ENCODE measurements at regions not wholly inside any gene's neighbourhood (a gene's known extent, or its start where the extent isn't known, plus 50 kb on each side); places are given as distances from the start of the nearest gene placed in this dataset.

DNA sequence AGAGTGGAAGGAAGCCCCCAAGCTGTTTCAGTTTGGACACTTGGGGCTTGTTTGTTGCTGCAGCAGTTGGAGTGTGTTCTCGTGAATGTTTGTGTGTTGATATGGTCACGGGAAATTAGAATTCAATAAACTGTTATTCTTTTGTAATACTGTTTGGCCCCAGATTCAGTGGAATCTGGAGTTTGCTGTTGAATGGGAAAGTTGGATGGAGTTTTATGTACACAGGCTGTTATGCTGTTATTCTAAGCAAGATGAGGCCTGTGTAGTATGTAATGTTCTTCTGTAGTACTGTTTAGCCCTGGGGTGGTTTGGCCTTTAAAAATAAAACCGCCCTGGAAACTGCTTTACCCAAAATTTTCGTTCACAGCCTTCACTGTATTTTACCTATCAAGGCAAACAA, 810.4 kb upstream of the HS6ST1 start:
- Histone ChIP-seq H3K4me3 (ENCODE audit: low read depth, low read length) (no peak overlapping the region), H3K27ac (no peak overlapping the region), H3K4me2 (ENCODE audit: low read length) (no peak overlapping the region), H3K27me3 (ENCODE audit: control insufficient read depth, insufficient read depth, low read length) (no peaks in the 10 kb centered on the region), H3K9me3 (ENCODE audit: control insufficient read depth, low read length) (no peaks in the 10 kb centered on the region), H3K79me2 (no peaks in the 10 kb centered on the region), H3K4me1 (peaks cover 3% of the 10 kb centered on the region), H3K36me3 (ENCODE audit: control insufficient read depth, insufficient read depth, low read length) (no peaks in the 10 kb centered on the region), H3K9ac (no peak overlapping the region), H2AFZ (no peak overlapping the region)
- TF ChIP-seq, protein P1, sequence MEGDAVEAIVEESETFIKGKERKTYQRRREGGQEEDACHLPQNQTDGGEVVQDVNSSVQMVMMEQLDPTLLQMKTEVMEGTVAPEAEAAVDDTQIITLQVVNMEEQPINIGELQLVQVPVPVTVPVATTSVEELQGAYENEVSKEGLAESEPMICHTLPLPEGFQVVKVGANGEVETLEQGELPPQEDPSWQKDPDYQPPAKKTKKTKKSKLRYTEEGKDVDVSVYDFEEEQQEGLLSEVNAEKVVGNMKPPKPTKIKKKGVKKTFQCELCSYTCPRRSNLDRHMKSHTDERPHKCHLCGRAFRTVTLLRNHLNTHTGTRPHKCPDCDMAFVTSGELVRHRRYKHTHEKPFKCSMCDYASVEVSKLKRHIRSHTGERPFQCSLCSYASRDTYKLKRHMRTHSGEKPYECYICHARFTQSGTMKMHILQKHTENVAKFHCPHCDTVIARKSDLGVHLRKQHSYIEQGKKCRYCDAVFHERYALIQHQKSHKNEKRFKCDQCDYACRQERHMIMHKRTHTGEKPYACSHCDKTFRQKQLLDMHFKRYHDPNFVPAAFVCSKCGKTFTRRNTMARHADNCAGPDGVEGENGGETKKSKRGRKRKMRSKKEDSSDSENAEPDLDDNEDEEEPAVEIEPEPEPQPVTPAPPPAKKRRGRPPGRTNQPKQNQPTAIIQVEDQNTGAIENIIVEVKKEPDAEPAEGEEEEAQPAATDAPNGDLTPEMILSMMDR (IDR thresholded peaks at IDR 0.05): no peak

DNA sequence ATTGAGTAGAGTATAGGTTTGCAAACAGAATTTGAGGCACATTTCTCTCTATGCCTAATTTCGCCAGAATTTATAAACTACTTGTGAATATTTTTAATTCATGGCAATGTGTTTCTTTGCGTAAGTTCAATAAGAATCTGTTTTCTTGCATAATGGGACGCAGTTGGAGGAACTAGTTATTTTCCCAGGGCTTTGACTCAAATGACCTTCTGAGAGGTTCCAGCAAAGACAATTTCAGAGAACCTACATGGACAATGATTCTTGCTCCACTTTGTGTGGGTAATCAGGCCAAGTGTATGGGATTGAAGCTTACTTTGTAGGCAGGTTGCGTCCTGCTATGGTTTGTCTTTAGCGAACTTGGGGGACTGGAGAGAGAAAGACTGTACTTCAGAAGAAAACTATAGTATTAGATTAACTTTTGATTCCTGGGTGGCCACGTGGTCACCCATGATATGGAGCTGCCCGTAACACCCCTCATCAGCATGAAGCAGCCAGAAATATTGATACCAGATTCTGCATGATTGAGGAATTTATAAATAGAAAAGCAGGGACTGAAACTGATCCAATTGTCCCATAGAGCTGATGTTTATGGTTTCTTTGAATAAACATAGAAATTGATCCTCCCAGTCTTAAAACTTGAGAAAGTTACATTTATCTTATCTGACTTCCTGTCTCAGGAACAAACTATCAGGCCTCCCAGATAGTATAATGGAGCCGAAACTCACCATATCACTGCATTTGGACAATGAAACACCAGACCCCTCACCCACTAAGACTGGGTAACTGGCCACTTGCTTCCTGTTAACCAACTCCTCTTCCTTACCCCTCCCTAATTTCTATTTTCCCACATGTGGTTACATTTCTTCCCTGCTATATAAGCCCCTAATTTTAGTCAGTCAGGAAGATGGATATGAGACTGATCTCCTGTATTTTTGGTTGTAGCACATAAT, 815.3 kb upstream of the HS6ST1 start:
- Histone ChIP-seq H3K9ac (no peak overlapping the region), H3K36me3 (ENCODE audit: control insufficient read depth, insufficient read depth, low read length) (no peaks in the 10 kb centered on the region), H3K9me3 (ENCODE audit: control insufficient read depth, low read length) (no peaks in the 10 kb centered on the region), H2AFZ (no peak overlapping the region), H3K79me2 (no peaks in the 10 kb centered on the region), H3K4me3 (ENCODE audit: low read depth, low read length) (no peak overlapping the region), H3K4me2 (ENCODE audit: low read length) (no peak overlapping the region), H3K27ac (no peak overlapping the region), H3K4me1 (peaks cover 8% of the 10 kb centered on the region), H3K27me3 (ENCODE audit: control insufficient read depth, insufficient read depth, low read length) (no peaks in the 10 kb centered on the region)
- TF ChIP-seq, protein P1 (IDR thresholded peaks at IDR 0.05): no peak

DNA sequence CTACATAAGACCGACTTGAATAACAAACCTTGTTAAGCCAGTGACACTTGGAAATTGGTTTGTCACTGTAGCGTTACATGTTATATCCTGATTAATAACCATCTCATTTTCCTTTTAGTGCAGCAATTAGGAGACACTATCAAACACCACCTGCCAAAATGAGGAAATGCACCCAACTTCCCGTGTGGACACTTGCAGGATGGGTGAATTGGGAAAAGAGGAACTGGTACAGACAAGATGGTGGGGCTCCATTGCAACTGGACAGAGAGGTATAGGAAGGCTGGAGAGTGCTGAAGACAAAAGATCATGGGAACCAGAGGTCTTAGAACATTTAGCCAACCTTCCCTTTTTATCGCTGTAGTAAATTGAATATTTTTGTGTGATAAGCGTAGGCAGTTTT, 816.3 kb upstream of the HS6ST1 start:
- TF ChIP-seq, protein P1 (IDR thresholded peaks at IDR 0.05): no peak
- Histone ChIP-seq H2AFZ (no peak overlapping the region), H3K9me3 (ENCODE audit: control insufficient read depth, low read length) (no peaks in the 10 kb centered on the region), H3K9ac (no peak overlapping the region), H3K4me2 (ENCODE audit: low read length) (no peak overlapping the region), H3K27ac (no peak overlapping the region), H3K4me1 (peaks cover 8% of the 10 kb centered on the region), H3K36me3 (ENCODE audit: control insufficient read depth, insufficient read depth, low read length) (no peaks in the 10 kb centered on the region), H3K4me3 (ENCODE audit: low read depth, low read length) (no peak overlapping the region), H3K27me3 (ENCODE audit: control insufficient read depth, insufficient read depth, low read length) (no peaks in the 10 kb centered on the region), H3K79me2 (no peaks in the 10 kb centered on the region)

DNA sequence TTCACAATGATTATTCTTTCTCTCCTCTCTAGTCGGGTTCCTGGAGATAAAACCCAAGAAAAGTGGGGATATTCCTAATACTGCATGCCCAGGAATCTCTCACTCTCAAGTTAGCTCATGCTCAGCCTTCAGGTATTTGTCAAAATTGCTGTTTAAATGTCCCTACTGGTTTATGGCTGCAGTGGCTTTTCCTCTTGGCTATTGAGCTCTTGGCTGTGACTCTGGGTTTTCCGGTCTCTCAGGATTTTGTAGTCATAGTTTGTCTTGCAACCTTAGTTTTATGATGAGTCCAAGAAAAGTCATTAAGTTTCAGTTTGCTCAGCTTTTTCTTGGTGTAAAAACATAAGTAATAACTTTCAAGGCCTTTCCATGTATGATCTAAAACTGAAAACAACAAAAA, 820.7 kb upstream of the HS6ST1 start:
- TF ChIP-seq, protein P1 (IDR thresholded peaks at IDR 0.05): no peak
- H3K27ac ChIP-seq: no peak overlapping the region

DNA sequence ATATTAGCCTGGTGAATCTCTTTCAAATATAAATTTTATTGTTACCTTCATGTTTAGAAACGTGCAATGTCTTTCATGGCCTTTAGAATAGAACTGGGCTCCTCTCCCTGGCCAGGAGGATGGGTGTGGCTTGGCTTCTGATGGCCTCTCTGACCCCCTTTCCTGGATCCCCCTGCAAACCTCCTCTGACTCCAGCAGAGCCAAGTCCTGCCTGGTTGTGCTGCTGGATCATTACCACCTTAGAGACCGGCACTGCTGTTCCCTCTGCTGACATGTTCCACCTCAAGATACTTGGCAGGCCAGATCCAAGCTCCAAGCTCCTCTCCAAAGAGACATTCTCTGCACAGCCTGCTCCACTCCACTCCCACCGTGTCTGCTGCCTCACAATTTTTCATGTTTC, 823.8 kb upstream of the HS6ST1 start:
- Histone ChIP-seq H3K9me3 (ENCODE audit: control insufficient read depth, low read length) (no peaks in the 10 kb centered on the region), H3K27me3 (ENCODE audit: control insufficient read depth, insufficient read depth, low read length) (no peaks in the 10 kb centered on the region), H3K4me2 (ENCODE audit: low read length) (no peak overlapping the region), H3K4me1 (no peaks in the 10 kb centered on the region), H2AFZ (no peak overlapping the region), H3K9ac (no peak overlapping the region), H3K27ac (no peak overlapping the region), H3K36me3 (ENCODE audit: control insufficient read depth, insufficient read depth, low read length) (no peaks in the 10 kb centered on the region), H3K79me2 (no peaks in the 10 kb centered on the region), H3K4me3 (ENCODE audit: low read depth, low read length) (no peak overlapping the region)
- TF ChIP-seq, protein P1 (IDR thresholded peaks at IDR 0.05): no peak

More for the DNA sequence above, 820.7 kb upstream of the HS6ST1 start:
- Histone ChIP-seq H3K27me3 (ENCODE audit: control insufficient read depth, insufficient read depth, low read length) (no peaks in the 10 kb centered on the region), H3K4me2 (ENCODE audit: low read length) (no peak overlapping the region), H3K79me2 (no peaks in the 10 kb centered on the region), H3K9ac (no peak overlapping the region), H2AFZ (no peak overlapping the region), H3K4me1 (peaks cover 1% of the 10 kb centered on the region), H3K4me3 (ENCODE audit: low read depth, low read length) (no peak overlapping the region), H3K9me3 (ENCODE audit: control insufficient read depth, low read length) (no peaks in the 10 kb centered on the region), H3K36me3 (ENCODE audit: control insufficient read depth, insufficient read depth, low read length) (no peaks in the 10 kb centered on the region)

All from parathyroid adenoma (tissue), 2 donors.